ENCODE measurements at regions not wholly inside any gene's neighbourhood (a gene's known extent, or its start where the extent isn't known, plus 50 kb on each side); places are given as distances from the start of the nearest gene placed in this dataset.

GRCh38 chr11:31884080-31884479 lies 73.0 kb upstream of the PAX6 start:
- TF ChIP-seq CTCF (optimal IDR thresholded peaks at IDR 0.05 in 1 of 3, IDR thresholded peaks at IDR 0.05 in 1 of 3, conservative IDR thresholded peaks at IDR 0.05 in 1 of 3; ENCODE audit: extremely low read depth in 1 of 3, insufficient read depth in 2 of 3, low read length in 3 of 3), result no peak
- TF ChIP-seq EZH2 (IDR thresholded peaks at IDR 0.05; ENCODE audit: low read length), result no peak
